ENCODE measurements at regions not wholly inside any gene's neighbourhood (a gene's known extent, or its start where the extent isn't known, plus 50 kb on each side); places are given as distances from the start of the nearest gene placed in this dataset.

DNA sequence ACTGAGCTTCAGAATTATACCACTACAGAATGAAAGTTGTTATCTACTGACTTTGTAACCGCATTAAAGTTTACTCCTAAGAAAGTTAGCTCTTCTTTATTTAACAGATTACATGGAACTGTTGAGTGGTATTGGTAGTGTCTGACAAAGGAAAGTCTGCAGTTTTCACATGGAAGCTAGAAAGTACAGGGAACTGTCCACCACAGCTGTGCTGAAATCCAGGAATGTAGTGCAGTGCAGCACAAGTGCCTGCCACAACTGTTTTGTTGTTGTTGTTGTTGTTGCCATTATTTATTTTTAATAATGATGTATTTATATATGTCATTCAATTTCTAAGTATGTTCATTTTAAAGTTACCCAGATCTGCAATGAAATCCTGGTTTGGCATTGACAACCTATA is 464.9 kb downstream of the TBC1D32 start:
- Histone ChIP-seq H3K36me3 (ENCODE audit: control insufficient read depth, insufficient read depth, low read length) (no peaks in the 10 kb centered on the region), H3K9ac (ENCODE audit: low read length) (no peak overlapping the region), H3K4me1 (ENCODE audit: control insufficient read depth, insufficient read depth, low read length) (no peaks in the 10 kb centered on the region), H3K4me3 (ENCODE audit: low read length) (no peak overlapping the region), H3K27ac (ENCODE audit: low read depth, low read length) (no peak overlapping the region), H3K27me3 (ENCODE audit: control insufficient read depth, insufficient read depth, low read length) (no peaks in the 10 kb centered on the region)

DNA sequence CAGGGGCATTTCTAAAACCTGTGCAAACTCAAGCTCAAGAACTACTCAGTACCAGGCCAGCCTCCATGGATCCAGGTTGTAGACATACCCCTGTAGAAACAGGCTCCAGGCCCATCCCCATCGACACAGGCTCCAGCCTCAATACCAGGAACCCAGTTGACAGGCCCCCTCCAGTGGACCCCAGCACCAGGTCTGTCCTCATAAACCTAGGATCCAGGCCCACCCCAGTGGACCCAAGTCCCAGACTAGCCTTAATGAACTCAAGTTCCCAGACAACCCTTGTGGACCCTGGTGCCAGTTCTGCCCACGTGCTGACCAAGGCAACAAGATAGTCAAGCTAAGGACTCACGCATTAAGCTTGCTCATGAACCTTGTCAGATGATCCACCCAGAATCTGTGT is 476.9 kb downstream of the TBC1D32 start:
- no peak overlapping the region for H3K4me3 ChIP-seq (ENCODE audit: low read length)
- H3K36me3 ChIP-seq (ENCODE audit: control insufficient read depth, insufficient read depth, low read length) = no peaks in the 10 kb centered on the region
- no peak overlapping the region for H3K9ac ChIP-seq (ENCODE audit: low read length)
- H3K27ac ChIP-seq (ENCODE audit: low read depth, low read length) = no peak overlapping the region
- no peaks in the 10 kb centered on the region for H3K4me1 ChIP-seq (ENCODE audit: control insufficient read depth, insufficient read depth, low read length)
- H3K27me3 ChIP-seq (ENCODE audit: control insufficient read depth, insufficient read depth, low read length) = no peaks in the 10 kb centered on the region

DNA sequence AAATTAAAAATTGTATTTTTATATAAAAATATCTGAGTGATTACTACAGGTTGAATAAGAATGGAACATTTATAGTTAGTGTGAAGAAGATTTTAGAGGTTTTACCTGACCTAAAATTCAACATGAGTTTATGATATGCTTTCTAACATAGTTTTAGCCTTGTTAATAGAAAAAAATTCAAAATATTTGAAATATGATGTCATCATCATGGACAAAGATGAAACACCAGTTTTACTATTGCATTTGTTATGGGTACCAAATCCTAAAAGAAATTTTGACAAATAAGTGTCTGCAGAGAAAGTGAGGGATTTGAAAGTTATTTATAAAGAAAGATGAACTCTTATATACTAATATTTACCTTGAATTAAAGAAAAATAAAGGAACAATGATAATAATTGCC is 479.7 kb downstream of the TBC1D32 start:
- H3K4me3 ChIP-seq (ENCODE audit: low read length) = no peak overlapping the region
- H3K4me1 ChIP-seq (ENCODE audit: control insufficient read depth, insufficient read depth, low read length) = no peaks in the 10 kb centered on the region
- H3K36me3 ChIP-seq (ENCODE audit: control insufficient read depth, insufficient read depth, low read length) = no peaks in the 10 kb centered on the region
- H3K9ac ChIP-seq (ENCODE audit: low read length) = no peak overlapping the region
- no peak overlapping the region for H3K27ac ChIP-seq (ENCODE audit: low read depth, low read length)
- H3K27me3 ChIP-seq (ENCODE audit: control insufficient read depth, insufficient read depth, low read length) = no peaks in the 10 kb centered on the region

DNA sequence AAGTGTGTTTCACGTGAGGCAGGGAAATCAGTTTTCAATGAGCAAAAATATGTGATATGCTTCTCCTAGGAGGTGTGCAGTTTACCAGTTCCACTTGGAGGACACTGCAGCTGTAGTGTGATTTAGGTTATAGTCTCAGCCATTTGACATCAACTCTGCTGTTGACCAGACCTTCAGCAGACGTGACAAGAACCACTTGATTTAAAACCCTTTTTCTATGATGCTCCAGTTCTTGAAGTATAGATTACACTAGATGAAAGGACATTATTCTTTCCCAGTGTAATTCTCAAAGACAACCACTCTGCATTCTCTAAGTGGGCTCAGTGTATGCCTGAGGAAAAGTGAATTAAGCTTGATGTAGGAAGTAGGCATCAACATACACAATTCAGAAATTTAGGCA is 480.8 kb downstream of the TBC1D32 start:
- no peak overlapping the region for H3K9ac ChIP-seq (ENCODE audit: low read length)

GRCh38 chr6:120852293-120852849 is 481.9 kb downstream of the TBC1D32 start:
- Histone ChIP-seq H3K27ac (ENCODE audit: low read depth, low read length) (no peak overlapping the region), H3K9ac (ENCODE audit: low read length) (no peak overlapping the region), H3K4me3 (ENCODE audit: low read length) (no peak overlapping the region), H3K27me3 (ENCODE audit: control insufficient read depth, insufficient read depth, low read length) (no peaks in the 10 kb centered on the region), H3K4me1 (ENCODE audit: control insufficient read depth, insufficient read depth, low read length) (no peaks in the 10 kb centered on the region), H3K36me3 (ENCODE audit: control insufficient read depth, insufficient read depth, low read length) (no peaks in the 10 kb centered on the region)

More for the DNA sequence above, 480.8 kb downstream of the TBC1D32 start:
- Histone ChIP-seq H3K4me3 (ENCODE audit: low read length) (no peak overlapping the region), H3K36me3 (ENCODE audit: control insufficient read depth, insufficient read depth, low read length) (no peaks in the 10 kb centered on the region), H3K27me3 (ENCODE audit: control insufficient read depth, insufficient read depth, low read length) (no peaks in the 10 kb centered on the region), H3K4me1 (ENCODE audit: control insufficient read depth, insufficient read depth, low read length) (no peaks in the 10 kb centered on the region), H3K27ac (ENCODE audit: low read depth, low read length) (no peak overlapping the region)

DNA sequence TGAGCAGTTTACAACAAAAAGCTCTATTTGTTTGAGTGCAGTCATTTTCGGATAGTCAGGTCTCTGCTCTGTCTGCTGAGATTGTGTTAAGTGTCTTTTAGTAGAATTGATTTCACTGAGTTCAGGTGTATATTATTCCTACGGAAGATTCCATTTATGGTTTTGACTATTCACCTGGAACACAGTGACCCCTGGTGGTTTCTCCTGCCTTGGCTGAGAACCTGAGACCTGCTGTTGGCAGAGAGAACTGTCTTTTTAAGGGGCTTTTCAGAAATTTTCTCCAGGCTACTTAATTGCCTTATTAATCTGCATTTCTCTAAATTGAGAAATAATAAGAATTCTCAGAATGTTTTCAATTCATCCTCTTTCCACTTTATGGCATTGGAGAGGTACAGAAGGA is 508.0 kb downstream of the TBC1D32 start:
- H3K4me1 ChIP-seq (ENCODE audit: control insufficient read depth, insufficient read depth, low read length) = no peaks in the 10 kb centered on the region
- no peak overlapping the region for H3K9ac ChIP-seq (ENCODE audit: low read length)
- no peaks in the 10 kb centered on the region for H3K36me3 ChIP-seq (ENCODE audit: control insufficient read depth, insufficient read depth, low read length)
- no peaks in the 10 kb centered on the region for H3K27me3 ChIP-seq (ENCODE audit: control insufficient read depth, insufficient read depth, low read length)
- no peak overlapping the region for H3K4me3 ChIP-seq (ENCODE audit: low read length)
- no peak overlapping the region for H3K27ac ChIP-seq (ENCODE audit: low read depth, low read length)

DNA sequence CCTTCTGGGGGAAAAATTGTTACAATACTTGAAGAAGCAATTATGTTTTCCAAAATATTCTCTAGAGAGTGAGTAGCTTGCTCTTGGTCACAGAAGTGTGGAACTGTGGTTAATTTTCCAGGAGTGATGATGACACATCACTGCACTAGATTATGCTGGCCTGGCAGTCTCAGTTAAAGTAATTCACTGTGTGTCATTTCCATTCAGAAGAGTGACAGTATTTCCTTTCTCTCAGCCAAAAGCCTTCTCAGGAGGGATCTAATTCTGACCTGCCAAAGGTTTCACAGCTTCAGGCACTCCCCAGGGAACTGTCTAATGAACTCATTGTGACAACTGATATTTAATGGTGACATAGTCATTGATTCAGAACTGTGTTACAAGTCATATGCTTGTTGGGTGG is 517.5 kb downstream of the TBC1D32 start:
- Histone ChIP-seq H3K36me3 (ENCODE audit: control insufficient read depth, insufficient read depth, low read length) (no peaks in the 10 kb centered on the region), H3K27me3 (ENCODE audit: control insufficient read depth, insufficient read depth, low read length) (no peaks in the 10 kb centered on the region)

GRCh38 chr6:120805276-120805675 is 529.0 kb downstream of the TBC1D32 start:
- H3K9ac ChIP-seq (ENCODE audit: low read length) = no peak overlapping the region
- H3K27me3 ChIP-seq (ENCODE audit: control insufficient read depth, insufficient read depth, low read length) = no peaks in the 10 kb centered on the region
- H3K4me1 ChIP-seq (ENCODE audit: control insufficient read depth, insufficient read depth, low read length) = no peaks in the 10 kb centered on the region
- no peaks in the 10 kb centered on the region for H3K36me3 ChIP-seq (ENCODE audit: control insufficient read depth, insufficient read depth, low read length)
- H3K27ac ChIP-seq (ENCODE audit: low read depth, low read length) = no peak overlapping the region
- H3K4me3 ChIP-seq (ENCODE audit: low read length) = no peak overlapping the region

More for the DNA sequence above, 517.5 kb downstream of the TBC1D32 start:
- Histone ChIP-seq H3K4me1 (ENCODE audit: control insufficient read depth, insufficient read depth, low read length) (no peaks in the 10 kb centered on the region), H3K27ac (ENCODE audit: low read depth, low read length) (no peak overlapping the region), H3K4me3 (ENCODE audit: low read length) (no peak overlapping the region), H3K9ac (ENCODE audit: low read length) (no peak overlapping the region)

DNA sequence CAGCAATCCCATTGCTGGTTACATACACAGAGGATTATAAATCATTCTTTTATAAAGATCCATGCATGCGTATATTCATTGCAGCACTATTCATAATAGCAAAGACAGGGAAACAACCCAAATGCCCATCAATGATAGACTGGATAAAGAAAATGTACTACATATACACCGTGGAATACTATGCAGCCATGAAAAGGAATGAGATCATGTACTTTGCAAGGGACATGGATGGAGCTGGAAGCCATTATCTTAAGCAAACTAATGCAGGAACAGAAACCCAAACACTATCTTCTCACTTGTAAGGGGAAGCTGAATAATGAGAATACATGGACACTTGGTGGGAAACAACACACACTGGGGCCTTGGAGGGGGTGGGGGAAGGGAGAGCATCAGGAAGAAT is 529.7 kb downstream of the TBC1D32 start:
- no peak overlapping the region for H3K27ac ChIP-seq (ENCODE audit: low read depth, low read length)
- no peaks in the 10 kb centered on the region for H3K4me1 ChIP-seq (ENCODE audit: control insufficient read depth, insufficient read depth, low read length)
- H3K4me3 ChIP-seq (ENCODE audit: low read length) = no peak overlapping the region
- H3K27me3 ChIP-seq (ENCODE audit: control insufficient read depth, insufficient read depth, low read length) = no peaks in the 10 kb centered on the region
- no peaks in the 10 kb centered on the region for H3K36me3 ChIP-seq (ENCODE audit: control insufficient read depth, insufficient read depth, low read length)
- no peak overlapping the region for H3K9ac ChIP-seq (ENCODE audit: low read length)

GRCh38 chr6:120786682-120787081 is 547.6 kb downstream of the TBC1D32 start:
- Histone ChIP-seq H3K27ac (ENCODE audit: low read depth, low read length) (no peak overlapping the region), H3K36me3 (ENCODE audit: control insufficient read depth, insufficient read depth, low read length) (no peaks in the 10 kb centered on the region), H3K4me3 (ENCODE audit: low read length) (no peak overlapping the region), H3K9ac (ENCODE audit: low read length) (no peak overlapping the region), H3K27me3 (ENCODE audit: control insufficient read depth, insufficient read depth, low read length) (no peaks in the 10 kb centered on the region), H3K4me1 (ENCODE audit: control insufficient read depth, insufficient read depth, low read length) (no peaks in the 10 kb centered on the region)

GRCh38 chr6:120786256-120786655 is 548.0 kb downstream of the TBC1D32 start:
- no peak overlapping the region for H3K4me3 ChIP-seq (ENCODE audit: low read length)
- no peak overlapping the region for H3K27ac ChIP-seq (ENCODE audit: low read depth, low read length)
- H3K27me3 ChIP-seq (ENCODE audit: control insufficient read depth, insufficient read depth, low read length) = no peaks in the 10 kb centered on the region
- H3K4me1 ChIP-seq (ENCODE audit: control insufficient read depth, insufficient read depth, low read length) = no peaks in the 10 kb centered on the region
- no peak overlapping the region for H3K9ac ChIP-seq (ENCODE audit: low read length)
- no peaks in the 10 kb centered on the region for H3K36me3 ChIP-seq (ENCODE audit: control insufficient read depth, insufficient read depth, low read length)

DNA sequence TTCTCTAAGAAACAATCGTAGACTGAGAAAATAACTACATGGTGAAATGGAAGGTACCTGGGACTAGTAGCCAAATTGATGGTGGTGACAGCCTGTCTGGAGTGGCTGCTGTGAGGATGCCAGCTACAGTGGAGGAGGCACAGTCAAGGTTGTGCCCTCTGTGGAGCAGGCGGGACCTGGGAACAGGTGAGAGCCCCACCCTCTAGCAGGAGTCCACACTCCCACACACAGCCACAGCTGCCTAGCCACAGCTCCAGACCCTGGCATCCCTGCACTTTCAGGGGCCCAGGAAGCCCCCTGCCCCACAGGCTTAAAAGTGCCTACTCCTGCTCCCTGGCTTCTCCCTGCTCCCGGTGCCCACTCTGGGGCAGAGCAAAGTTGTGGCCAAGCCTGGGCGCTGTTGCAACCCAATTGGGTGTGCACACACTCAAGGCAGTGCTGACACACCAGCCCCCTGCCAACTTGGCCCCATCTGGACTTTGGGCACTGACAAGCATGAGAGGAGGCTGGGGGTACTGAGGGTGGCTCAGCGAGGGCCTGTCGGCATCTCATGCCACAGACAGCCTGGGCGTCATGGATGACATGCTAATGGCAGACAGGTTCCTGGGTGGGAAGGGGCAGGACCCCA is 548.7 kb downstream of the TBC1D32 start:
- no peaks in the 10 kb centered on the region for H3K4me1 ChIP-seq (ENCODE audit: control insufficient read depth, insufficient read depth, low read length)
- no peak overlapping the region for H3K27ac ChIP-seq (ENCODE audit: low read depth, low read length)
- no peak overlapping the region for H3K9ac ChIP-seq (ENCODE audit: low read length)
- no peaks in the 10 kb centered on the region for H3K27me3 ChIP-seq (ENCODE audit: control insufficient read depth, insufficient read depth, low read length)
- H3K4me3 ChIP-seq (ENCODE audit: low read length) = no peak overlapping the region
- H3K36me3 ChIP-seq (ENCODE audit: control insufficient read depth, insufficient read depth, low read length) = no peaks in the 10 kb centered on the region

DNA sequence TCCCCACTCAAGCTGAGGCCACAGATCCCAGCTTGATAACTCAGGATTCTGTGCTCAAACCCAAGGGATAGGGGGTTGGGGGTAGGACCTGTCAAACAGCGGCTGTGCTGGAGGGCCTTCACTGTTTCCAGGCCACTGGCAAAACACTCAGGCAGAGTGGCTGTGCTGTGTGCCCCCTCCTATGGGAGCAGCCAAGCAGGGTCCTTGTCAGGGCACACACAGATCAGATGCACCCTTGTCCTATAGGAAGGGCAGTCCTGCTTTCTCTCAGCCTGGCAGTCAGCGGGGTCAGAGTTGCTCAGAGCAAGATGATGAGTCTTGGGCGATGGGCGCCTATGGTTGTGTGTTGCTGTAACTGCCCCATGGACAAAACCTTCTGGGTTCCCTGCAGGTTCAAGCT is 554.8 kb downstream of the TBC1D32 start:
- Histone ChIP-seq H3K9ac (ENCODE audit: low read length) (no peak overlapping the region), H3K4me3 (ENCODE audit: low read length) (no peak overlapping the region), H3K27ac (ENCODE audit: low read depth, low read length) (no peak overlapping the region), H3K36me3 (ENCODE audit: control insufficient read depth, insufficient read depth, low read length) (no peaks in the 10 kb centered on the region), H3K4me1 (ENCODE audit: control insufficient read depth, insufficient read depth, low read length) (no peaks in the 10 kb centered on the region), H3K27me3 (ENCODE audit: control insufficient read depth, insufficient read depth, low read length) (no peaks in the 10 kb centered on the region)

Measured in rectal smooth muscle tissue (tissue), 1 donor.